ENCODE measurements at regions not wholly inside any gene's neighbourhood (a gene's known extent, or its start where the extent isn't known, plus 50 kb on each side); places are given as distances from the start of the nearest gene placed in this dataset.
A peak's percentile ranks its signal among the peaks of the same experiment; 100 is the strongest.

DNA sequence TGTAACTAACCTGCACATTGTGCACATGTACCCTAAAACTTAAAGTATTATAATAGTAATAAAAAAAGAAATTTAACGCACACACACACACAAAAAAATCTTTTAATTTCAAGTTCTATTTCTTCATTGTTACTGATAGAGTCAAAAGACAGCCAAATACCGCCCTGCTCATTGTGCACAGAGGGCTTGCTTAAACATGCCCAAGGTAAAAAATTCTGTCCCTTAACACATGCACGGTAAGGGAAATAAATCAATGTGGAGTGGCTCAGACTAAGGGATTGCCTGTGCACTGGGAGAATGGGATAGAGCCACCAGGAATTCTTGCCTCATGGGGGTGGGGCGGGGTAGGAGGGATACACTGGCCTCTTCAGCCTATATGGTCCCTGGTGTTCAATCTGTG lies 468.0 kb downstream of the NUP35 start:
- TF ChIP-seq, protein P1, sequence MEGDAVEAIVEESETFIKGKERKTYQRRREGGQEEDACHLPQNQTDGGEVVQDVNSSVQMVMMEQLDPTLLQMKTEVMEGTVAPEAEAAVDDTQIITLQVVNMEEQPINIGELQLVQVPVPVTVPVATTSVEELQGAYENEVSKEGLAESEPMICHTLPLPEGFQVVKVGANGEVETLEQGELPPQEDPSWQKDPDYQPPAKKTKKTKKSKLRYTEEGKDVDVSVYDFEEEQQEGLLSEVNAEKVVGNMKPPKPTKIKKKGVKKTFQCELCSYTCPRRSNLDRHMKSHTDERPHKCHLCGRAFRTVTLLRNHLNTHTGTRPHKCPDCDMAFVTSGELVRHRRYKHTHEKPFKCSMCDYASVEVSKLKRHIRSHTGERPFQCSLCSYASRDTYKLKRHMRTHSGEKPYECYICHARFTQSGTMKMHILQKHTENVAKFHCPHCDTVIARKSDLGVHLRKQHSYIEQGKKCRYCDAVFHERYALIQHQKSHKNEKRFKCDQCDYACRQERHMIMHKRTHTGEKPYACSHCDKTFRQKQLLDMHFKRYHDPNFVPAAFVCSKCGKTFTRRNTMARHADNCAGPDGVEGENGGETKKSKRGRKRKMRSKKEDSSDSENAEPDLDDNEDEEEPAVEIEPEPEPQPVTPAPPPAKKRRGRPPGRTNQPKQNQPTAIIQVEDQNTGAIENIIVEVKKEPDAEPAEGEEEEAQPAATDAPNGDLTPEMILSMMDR (IDR thresholded peaks at IDR 0.05; ENCODE audit: control insufficient read depth, extremely low read depth, insufficient read depth), result no peak
- DNase-seq (ENCODE audit: low read depth), result no peak
- no peak overlapping the region for H3K4me3 ChIP-seq (ENCODE audit: low read depth, low read length)

DNA sequence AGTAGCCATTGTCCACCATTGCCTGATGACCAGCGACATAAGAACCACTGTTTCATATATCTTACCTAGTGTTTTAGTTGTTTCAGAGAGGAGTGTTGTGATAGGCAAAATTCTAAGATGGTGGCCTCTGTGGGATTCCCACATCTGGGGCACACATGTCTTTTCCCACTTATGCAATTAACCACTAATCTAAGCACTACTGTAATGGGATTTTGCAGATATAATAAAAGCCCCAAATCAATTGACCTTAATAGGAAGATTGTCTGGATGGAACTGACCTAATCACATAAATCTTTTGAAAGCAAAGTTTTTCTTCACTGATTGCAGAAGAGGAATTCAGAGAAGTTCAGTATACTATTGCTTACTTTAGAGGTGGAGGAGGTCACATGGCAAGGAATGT lies 469.9 kb downstream of the NUP35 start:
- no peak overlapping the region for H3K4me3 ChIP-seq (ENCODE audit: low read depth, low read length)
- no peak for DNase-seq (ENCODE audit: low read depth)
- TF ChIP-seq, protein P1 (IDR thresholded peaks at IDR 0.05; ENCODE audit: control insufficient read depth, extremely low read depth, insufficient read depth), result no peak

DNA sequence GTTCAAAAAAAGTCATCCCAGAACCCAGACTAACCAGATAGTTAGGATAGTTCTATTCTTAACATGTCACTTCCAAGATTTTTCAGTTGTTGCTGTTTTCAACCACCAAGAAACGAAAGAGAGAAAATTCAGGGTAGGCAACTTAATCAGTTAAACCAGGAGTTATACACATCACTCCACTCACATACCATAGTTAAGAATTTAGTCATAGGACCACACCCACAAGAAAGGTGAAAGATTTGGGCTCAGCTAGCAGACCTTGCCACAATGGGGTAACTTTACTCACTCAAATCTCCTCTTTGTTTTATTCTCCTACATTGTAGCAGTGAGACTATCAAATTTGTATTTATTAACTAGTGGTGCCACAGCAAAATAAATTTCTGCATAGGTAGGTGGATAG lies 473.6 kb downstream of the NUP35 start:
- TF ChIP-seq, protein P1 (IDR thresholded peaks at IDR 0.05; ENCODE audit: control insufficient read depth, extremely low read depth, insufficient read depth), result no peak
- H3K4me3 ChIP-seq (ENCODE audit: low read depth, low read length), result no peak overlapping the region
- DNase-seq (ENCODE audit: low read depth), result no peak

DNA sequence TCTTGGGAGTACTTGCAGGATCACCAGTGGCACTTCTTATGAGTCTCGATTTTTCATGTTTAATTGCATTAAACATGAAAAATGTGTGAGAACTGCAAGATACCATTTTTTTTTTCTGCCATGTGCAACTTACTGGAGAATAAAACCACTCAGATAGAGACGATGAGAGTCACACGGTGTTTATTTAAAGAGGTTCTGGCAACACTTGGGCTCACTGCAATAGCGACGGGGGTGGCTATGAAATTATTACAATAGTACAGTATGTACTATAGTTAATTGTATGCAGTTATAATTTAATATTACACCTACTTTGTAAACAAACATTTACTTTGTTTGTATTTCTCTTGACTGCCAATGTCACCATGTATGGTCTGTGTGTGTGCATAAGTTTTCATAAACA lies 479.8 kb downstream of the NUP35 start:
- DNase-seq (ENCODE audit: low read depth), result peak; percentile 40
- H3K4me3 ChIP-seq (ENCODE audit: low read depth, low read length), result no peak overlapping the region
- TF ChIP-seq, protein P1 (IDR thresholded peaks at IDR 0.05; ENCODE audit: control insufficient read depth, extremely low read depth, insufficient read depth), result no peak

DNA sequence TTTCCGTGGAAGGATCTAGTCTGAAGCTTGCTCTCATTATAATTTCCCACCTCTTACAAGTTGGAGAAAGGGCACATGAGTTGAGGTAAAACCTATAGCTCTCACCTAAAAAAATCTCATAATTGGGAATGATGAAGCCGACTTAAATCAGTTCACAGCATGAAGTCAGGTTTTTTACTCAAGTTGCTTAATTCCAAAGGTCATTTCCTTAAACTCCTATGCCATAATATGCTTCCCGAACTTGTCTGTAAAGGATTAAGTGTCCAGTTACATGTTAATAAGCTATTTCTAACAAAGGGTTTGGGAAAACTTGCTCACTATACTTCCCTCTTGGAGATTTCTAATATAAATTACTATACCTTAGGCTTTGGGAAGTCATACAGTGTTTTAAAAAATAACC lies 481.2 kb downstream of the NUP35 start:
- no peak for DNase-seq (ENCODE audit: low read depth)
- no peak overlapping the region for H3K4me3 ChIP-seq (ENCODE audit: low read depth, low read length)
- TF ChIP-seq, protein P1 (IDR thresholded peaks at IDR 0.05; ENCODE audit: control insufficient read depth, extremely low read depth, insufficient read depth), result no peak

DNA sequence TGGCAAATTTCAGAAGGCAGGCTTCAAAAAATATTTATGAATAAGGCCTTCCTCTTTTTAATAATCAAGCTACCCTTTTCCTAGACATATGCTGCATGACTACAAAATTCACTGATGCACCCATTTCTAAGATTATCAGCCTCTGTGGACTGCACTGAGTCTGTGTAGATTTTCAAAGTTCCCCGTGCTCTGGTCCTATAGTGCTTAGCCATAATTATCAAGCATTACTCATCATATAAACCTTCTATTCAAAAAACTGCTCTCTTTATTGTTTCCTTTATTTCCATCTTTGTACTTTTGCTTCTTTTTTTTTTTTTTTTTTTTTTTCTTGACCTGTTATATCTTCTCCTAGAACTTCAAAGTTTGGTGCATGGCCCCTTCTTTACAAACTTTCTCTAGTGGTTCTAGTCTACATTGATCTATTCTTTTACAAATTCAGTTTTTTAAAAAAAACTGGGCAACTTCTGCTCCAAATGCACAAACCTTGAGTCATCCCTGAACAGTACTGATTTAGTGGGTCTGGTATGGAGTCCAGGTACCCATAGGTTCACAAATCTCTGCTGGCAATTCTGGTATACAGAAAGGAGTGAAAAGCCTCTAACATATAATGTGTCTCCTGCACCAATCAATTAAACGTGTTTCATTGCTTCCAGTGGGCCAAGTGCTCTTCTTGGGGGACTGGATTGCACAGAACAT lies 481.9 kb downstream of the NUP35 start:
- DNase-seq (ENCODE audit: low read depth), result no peak
- TF ChIP-seq, protein P1 (IDR thresholded peaks at IDR 0.05; ENCODE audit: control insufficient read depth, extremely low read depth, insufficient read depth), result no peak
- H3K4me3 ChIP-seq (ENCODE audit: low read depth, low read length), result no peak overlapping the region

DNA sequence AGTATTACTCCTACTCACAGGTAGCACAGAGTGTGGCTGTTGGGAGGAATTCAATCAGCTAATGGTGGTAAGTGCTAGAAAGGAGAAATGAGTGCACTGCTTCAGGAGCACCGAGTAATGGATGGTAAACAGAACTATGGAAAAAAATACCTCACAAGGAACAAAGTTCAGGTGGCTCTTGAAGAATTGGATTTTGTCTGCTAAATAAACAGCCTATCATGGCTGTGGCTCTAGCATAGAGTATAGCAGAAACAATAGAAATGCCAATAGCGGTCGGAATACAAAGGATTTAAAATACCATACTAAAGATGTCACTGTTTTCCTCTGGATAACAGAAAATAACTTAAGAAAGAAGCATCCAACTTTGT lies 482.5 kb downstream of the NUP35 start:
- no peak for DNase-seq (ENCODE audit: low read depth)
- TF ChIP-seq, protein P1 (IDR thresholded peaks at IDR 0.05; ENCODE audit: control insufficient read depth, extremely low read depth, insufficient read depth), result no peak
- H3K4me3 ChIP-seq (ENCODE audit: low read depth, low read length), result no peak overlapping the region

Measured in LNCaP clone FGC (cell line).